Adrenal gland (tissue), 5 donors: ENCODE measurements at regions not wholly inside any gene's neighbourhood (a gene's known extent, or its start where the extent isn't known, plus 50 kb on each side); places are given as distances from the start of the nearest gene placed in this dataset.

ENCODE experiments used
- CTCF ChIP-seq, 6 experiments: fragments of 450-650 bp in 4 of 6; fragments of 200-600 bp in 2 of 6; sonication (generic) in 1 of 6; IDR thresholded peaks; 1 replicate in 5 of 6; 2 replicates in 1 of 6; pipeline versions ENCODE4 v1.5.1 to v1.8.0; 2016 to 2021; ENCODE audit warnings: antibody characterized with exemption in 6 of 6, mild to moderate bottlenecking in 2 of 6, moderate library complexity in 1 of 6
- POLR2A ChIP-seq, 2 donors: fragments of 450-650 bp; IDR thresholded peaks; one replicate each; pipeline ENCODE4 v1.6.1; 2017; ENCODE audit warnings: antibody characterized with exemption in 2 of 2, mild to moderate bottlenecking in 2 of 2, moderate library complexity in 1 of 2
- donor health status: DM: no; HTN: no; CAD: no.

GRCh38 chr5:53236683-53237082 lies 127.1 kb upstream of the MOCS2 start:
- TF ChIP-seq CTCF (IDR thresholded peaks at IDR 0.05) (no peak), POLR2A (IDR thresholded peaks at IDR 0.05) (no peak)
